Suprapubic skin (tissue), 4 donors: ENCODE measurements at regions not wholly inside any gene's neighbourhood (a gene's known extent, or its start where the extent isn't known, plus 50 kb on each side); places are given as distances from the start of the nearest gene placed in this dataset.

Experiments
- EP300 ChIP-seq: sonication (generic); formaldehyde crosslinking; IDR thresholded peaks from one replicate; pipeline ENCODE4 v1.6.1; 2017; ENCODE audit warnings: antibody characterized with exemption
- POLR2A ChIP-seq, 2 donors: fragments of 450-650 bp; IDR thresholded peaks; one replicate each; pipeline ENCODE4 v1.6.1; 2017; ENCODE audit warnings: antibody characterized with exemption in 2 of 2, mild to moderate bottlenecking in 2 of 2, moderate library complexity in 2 of 2
- POLR2AphosphoS5 ChIP-seq, 3 donors: sonication (generic); formaldehyde crosslinking; IDR thresholded peaks; one replicate each; pipeline ENCODE4 v1.6.1; 2017; ENCODE audit warnings: antibody characterized with exemption in 3 of 3
- TF ChIP-seq, protein P1 (sequence below), 2 donors: fragments of 200-600 bp in 1 of 2; fragments of 450-650 bp in 1 of 2; sonication (generic) in 1 of 2; IDR thresholded peaks; one replicate each; pipeline ENCODE4 v1.5.1; 2016 to 2019; ENCODE audit warnings: antibody characterized with exemption in 2 of 2, mild to moderate bottlenecking in 1 of 2, moderate library complexity in 1 of 2

- TF ChIP-seq, protein P1, sequence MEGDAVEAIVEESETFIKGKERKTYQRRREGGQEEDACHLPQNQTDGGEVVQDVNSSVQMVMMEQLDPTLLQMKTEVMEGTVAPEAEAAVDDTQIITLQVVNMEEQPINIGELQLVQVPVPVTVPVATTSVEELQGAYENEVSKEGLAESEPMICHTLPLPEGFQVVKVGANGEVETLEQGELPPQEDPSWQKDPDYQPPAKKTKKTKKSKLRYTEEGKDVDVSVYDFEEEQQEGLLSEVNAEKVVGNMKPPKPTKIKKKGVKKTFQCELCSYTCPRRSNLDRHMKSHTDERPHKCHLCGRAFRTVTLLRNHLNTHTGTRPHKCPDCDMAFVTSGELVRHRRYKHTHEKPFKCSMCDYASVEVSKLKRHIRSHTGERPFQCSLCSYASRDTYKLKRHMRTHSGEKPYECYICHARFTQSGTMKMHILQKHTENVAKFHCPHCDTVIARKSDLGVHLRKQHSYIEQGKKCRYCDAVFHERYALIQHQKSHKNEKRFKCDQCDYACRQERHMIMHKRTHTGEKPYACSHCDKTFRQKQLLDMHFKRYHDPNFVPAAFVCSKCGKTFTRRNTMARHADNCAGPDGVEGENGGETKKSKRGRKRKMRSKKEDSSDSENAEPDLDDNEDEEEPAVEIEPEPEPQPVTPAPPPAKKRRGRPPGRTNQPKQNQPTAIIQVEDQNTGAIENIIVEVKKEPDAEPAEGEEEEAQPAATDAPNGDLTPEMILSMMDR (IDR thresholded peaks at IDR 0.05), result no peak
- TF ChIP-seq POLR2A (IDR thresholded peaks at IDR 0.05) (no peak), POLR2AphosphoS5 (IDR thresholded peaks at IDR 0.05) (no peak), EP300 (no peak)
These were observed 241.5 kb downstream of the MAN2A1 start for GRCh38 chr5:109931049-109931780.
